Vagina (tissue), 2 donors: ENCODE measurements at regions not wholly inside any gene's neighbourhood (a gene's known extent, or its start where the extent isn't known, plus 50 kb on each side); places are given as distances from the start of the nearest gene placed in this dataset.

Source experiments
- DNase-seq, 2 donors: peaks; one replicate each; pipeline ENCODE4 v3.0.0-alpha.2; 2017; ENCODE audit errors: extremely low spot score in 2 of 2
- H3K27ac ChIP-seq: fragments of 200-600 bp; sonication (generic); one replicate; pipeline ENCODE4 v1.5.1; 2019
- H3K27me3 ChIP-seq: fragments of 200-600 bp; sonication (generic); one replicate; pipeline ENCODE4 v1.5.1; 2019
- H3K36me3 ChIP-seq, 2 donors: fragments of 200-600 bp; sonication (generic); one replicate each; pipeline ENCODE4 v1.5.1; 2017 to 2019
- H3K4me1 ChIP-seq: fragments of 200-600 bp; sonication (generic); one replicate; pipeline ENCODE4 v1.5.1; 2019
- H3K4me3 ChIP-seq, 2 donors: fragments of 200-600 bp; sonication (generic); 1 replicate in 1 of 2; 2 replicates in 1 of 2; pipeline ENCODE4 v1.5.1; 2016 to 2019
- H3K9me3 ChIP-seq: fragments of 200-600 bp; sonication (generic); one replicate; pipeline ENCODE4 v1.5.1; 2019
- CTCF ChIP-seq, 3 experiments: fragments of 450-650 bp in 2 of 3; fragments of 200-600 bp in 1 of 3; sonication (generic) in 1 of 3; IDR thresholded peaks; one replicate each; pipeline ENCODE4 v1.5.1; 2017 to 2019; ENCODE audit warnings: antibody characterized with exemption in 3 of 3, mild to moderate bottlenecking in 2 of 3, moderate library complexity in 2 of 3
- POLR2A ChIP-seq, 2 donors: fragments of 450-650 bp; IDR thresholded peaks; one replicate each; pipeline ENCODE4 v1.6.1; 2017; ENCODE audit warnings: antibody characterized with exemption in 2 of 2, mild to moderate bottlenecking in 2 of 2, moderate library complexity in 2 of 2
- POLR2AphosphoS5 ChIP-seq, 2 donors: sonication (generic); formaldehyde crosslinking; IDR thresholded peaks; one replicate each; pipeline ENCODE4 v1.9.0; 2017; ENCODE audit warnings: antibody characterized with exemption in 2 of 2, mild to moderate bottlenecking in 2 of 2, low read depth in 1 of 2; ENCODE audit not compliant: insufficient read depth in 1 of 2
- intact Hi-C: fragments of 100-400 bp; cut with DNase I; formaldehyde crosslinking; loops from one replicate; pipeline ENCODE4 v1.15.1; 2023

GRCh38 chr14:48726080-48726642, 860.0 kb downstream of the RPS29 start:
- H3K27ac ChIP-seq = no peak overlapping the region
- TF ChIP-seq POLR2A (IDR thresholded peaks at IDR 0.05) = no peak
- no peak for TF ChIP-seq CTCF (IDR thresholded peaks at IDR 0.05)
- no peak for TF ChIP-seq POLR2AphosphoS5 (IDR thresholded peaks at IDR 0.05; ENCODE audit: insufficient read depth in 1 of 2, low read depth in 1 of 2)
- H3K4me1 ChIP-seq = no peaks in the 10 kb centered on the region
- no peak for DNase-seq
- H3K27me3 ChIP-seq = no peaks in the 10 kb centered on the region
- H3K9me3 ChIP-seq = no peaks in the 10 kb centered on the region
- H3K4me3 ChIP-seq = no peak overlapping the region
- H3K36me3 ChIP-seq = no peaks in the 10 kb centered on the region
- intact Hi-C loops = no loop called here

DNA sequence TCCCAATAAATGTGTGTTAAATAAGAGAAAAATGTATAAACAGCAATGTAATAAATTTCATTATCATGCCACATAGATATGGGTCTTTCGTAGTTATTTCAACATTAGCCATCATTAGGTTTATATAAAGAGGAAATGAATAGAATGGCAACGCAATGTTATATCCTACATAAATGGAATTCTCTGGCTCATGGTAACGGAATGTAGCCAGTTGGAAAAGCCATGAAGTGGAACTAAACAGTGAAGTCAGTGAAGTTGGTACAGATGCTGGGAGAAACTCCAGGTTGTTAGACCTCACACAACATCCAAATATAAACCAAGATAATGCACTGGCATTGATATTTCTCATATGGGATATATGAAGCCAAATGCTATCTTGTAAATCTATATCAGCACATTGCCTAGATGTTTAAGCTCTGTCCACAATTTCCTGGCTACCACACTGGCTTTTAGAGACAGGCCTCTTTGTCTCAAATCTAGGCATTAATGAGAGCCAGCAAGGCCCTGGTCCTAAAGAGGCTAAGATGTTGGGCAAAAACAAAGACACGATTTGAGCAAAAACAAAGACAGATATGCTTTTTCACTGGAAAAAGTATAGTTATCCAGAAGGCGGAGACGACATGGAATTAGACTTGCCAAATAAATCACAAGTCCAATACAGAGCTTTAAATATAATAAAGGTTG, 861.0 kb downstream of the RPS29 start:
- H3K36me3 ChIP-seq = no peaks in the 10 kb centered on the region
- no peaks in the 10 kb centered on the region for H3K4me1 ChIP-seq
- H3K27ac ChIP-seq = no peak overlapping the region
- H3K27me3 ChIP-seq = no peaks in the 10 kb centered on the region
- TF ChIP-seq POLR2AphosphoS5 (IDR thresholded peaks at IDR 0.05; ENCODE audit: insufficient read depth in 1 of 2, low read depth in 1 of 2) = no peak
- no peaks in the 10 kb centered on the region for H3K9me3 ChIP-seq
- intact Hi-C loops = no loop called here
- no peak overlapping the region for H3K4me3 ChIP-seq
- DNase-seq = no peak

GRCh38 chr14:48723841-48724495, 862.2 kb downstream of the RPS29 start:
- TF ChIP-seq POLR2AphosphoS5 (IDR thresholded peaks at IDR 0.05; ENCODE audit: insufficient read depth in 1 of 2, low read depth in 1 of 2) = no peak
- TF ChIP-seq CTCF (IDR thresholded peaks at IDR 0.05) = no peak
- TF ChIP-seq POLR2A (IDR thresholded peaks at IDR 0.05) = no peak
- Histone ChIP-seq H3K4me1 (no peaks in the 10 kb centered on the region), H3K27me3 (no peaks in the 10 kb centered on the region), H3K27ac (no peak overlapping the region), H3K9me3 (no peaks in the 10 kb centered on the region), H3K4me3 (no peak overlapping the region), H3K36me3 (no peaks in the 10 kb centered on the region)
- DNase-seq = no peak
- intact Hi-C loops = no loop called here

GRCh38 chr14:48714366-48714765, 871.8 kb downstream of the RPS29 start:
- Histone ChIP-seq H3K27me3 (no peaks in the 10 kb centered on the region), H3K36me3 (no peaks in the 10 kb centered on the region), H3K4me1 (no peaks in the 10 kb centered on the region), H3K9me3 (no peaks in the 10 kb centered on the region), H3K27ac (no peak overlapping the region), H3K4me3 (no peak overlapping the region)
- TF ChIP-seq POLR2AphosphoS5 (IDR thresholded peaks at IDR 0.05; ENCODE audit: insufficient read depth in 1 of 2, low read depth in 1 of 2) = no peak
- no peak for TF ChIP-seq POLR2A (IDR thresholded peaks at IDR 0.05)
- no peak for DNase-seq
- intact Hi-C loops = no loop called here

DNA sequence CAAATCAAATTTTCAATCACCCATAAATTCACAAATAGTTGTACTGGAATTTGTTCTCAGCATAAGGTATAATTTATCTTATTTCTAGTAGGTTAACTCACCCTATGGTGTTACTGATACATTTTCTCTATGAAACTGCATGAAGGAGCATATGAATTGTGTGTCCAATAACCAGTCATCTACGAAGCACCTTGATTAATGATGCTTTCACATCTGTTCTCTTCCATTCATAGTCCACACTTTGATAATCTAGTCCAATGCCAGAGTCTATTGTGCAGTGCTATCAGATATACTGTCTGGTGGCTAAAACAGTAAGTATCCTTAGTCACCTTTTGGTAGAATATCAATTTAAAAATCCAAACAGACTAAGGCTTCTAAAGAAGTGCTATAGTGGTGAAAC, 876.0 kb downstream of the RPS29 start:
- H3K27ac ChIP-seq = no peak overlapping the region
- TF ChIP-seq POLR2A (IDR thresholded peaks at IDR 0.05) (no peak), CTCF (IDR thresholded peaks at IDR 0.05) (no peak), POLR2AphosphoS5 (IDR thresholded peaks at IDR 0.05; ENCODE audit: insufficient read depth in 1 of 2, low read depth in 1 of 2) (no peak)
- H3K4me1 ChIP-seq = no peaks in the 10 kb centered on the region
- H3K27me3 ChIP-seq = no peaks in the 10 kb centered on the region
- DNase-seq = no peak
- H3K9me3 ChIP-seq = no peaks in the 10 kb centered on the region
- H3K4me3 ChIP-seq = no peak overlapping the region
- intact Hi-C loops = no loop called here
- no peaks in the 10 kb centered on the region for H3K36me3 ChIP-seq

GRCh38 chr14:48709277-48709785, 876.8 kb downstream of the RPS29 start:
- no peak for DNase-seq
- intact Hi-C loops = no loop called here
- H3K4me3 ChIP-seq = no peak overlapping the region
- no peaks in the 10 kb centered on the region for H3K36me3 ChIP-seq
- TF ChIP-seq POLR2AphosphoS5 (IDR thresholded peaks at IDR 0.05; ENCODE audit: insufficient read depth in 1 of 2, low read depth in 1 of 2) = no peak
- TF ChIP-seq CTCF (IDR thresholded peaks at IDR 0.05) = no peak
- TF ChIP-seq POLR2A (IDR thresholded peaks at IDR 0.05) = no peak
- no peaks in the 10 kb centered on the region for H3K4me1 ChIP-seq
- H3K9me3 ChIP-seq = no peaks in the 10 kb centered on the region
- no peak overlapping the region for H3K27ac ChIP-seq
- no peaks in the 10 kb centered on the region for H3K27me3 ChIP-seq
